ENCODE measurements at regions not wholly inside any gene's neighbourhood (a gene's known extent, or its start where the extent isn't known, plus 50 kb on each side); places are given as distances from the start of the nearest gene placed in this dataset.

GRCh38 chr9:14488421-14489190 lies 174.7 kb upstream of the NFIB start:
- no peak for TF ChIP-seq CTCF (IDR thresholded peaks at IDR 0.05)
- no peak for TF ChIP-seq POLR2A (IDR thresholded peaks at IDR 0.05)

All from lower leg skin (tissue), 3 donors.